ENCODE measurements at regions not wholly inside any gene's neighbourhood (a gene's known extent, or its start where the extent isn't known, plus 50 kb on each side); places are given as distances from the start of the nearest gene placed in this dataset.
"Not testable (repeated sequence)": the region's sequence is repeated elsewhere in the genome, so short reads cannot be mapped to it uniquely, and the experiment has no call there.

DNA sequence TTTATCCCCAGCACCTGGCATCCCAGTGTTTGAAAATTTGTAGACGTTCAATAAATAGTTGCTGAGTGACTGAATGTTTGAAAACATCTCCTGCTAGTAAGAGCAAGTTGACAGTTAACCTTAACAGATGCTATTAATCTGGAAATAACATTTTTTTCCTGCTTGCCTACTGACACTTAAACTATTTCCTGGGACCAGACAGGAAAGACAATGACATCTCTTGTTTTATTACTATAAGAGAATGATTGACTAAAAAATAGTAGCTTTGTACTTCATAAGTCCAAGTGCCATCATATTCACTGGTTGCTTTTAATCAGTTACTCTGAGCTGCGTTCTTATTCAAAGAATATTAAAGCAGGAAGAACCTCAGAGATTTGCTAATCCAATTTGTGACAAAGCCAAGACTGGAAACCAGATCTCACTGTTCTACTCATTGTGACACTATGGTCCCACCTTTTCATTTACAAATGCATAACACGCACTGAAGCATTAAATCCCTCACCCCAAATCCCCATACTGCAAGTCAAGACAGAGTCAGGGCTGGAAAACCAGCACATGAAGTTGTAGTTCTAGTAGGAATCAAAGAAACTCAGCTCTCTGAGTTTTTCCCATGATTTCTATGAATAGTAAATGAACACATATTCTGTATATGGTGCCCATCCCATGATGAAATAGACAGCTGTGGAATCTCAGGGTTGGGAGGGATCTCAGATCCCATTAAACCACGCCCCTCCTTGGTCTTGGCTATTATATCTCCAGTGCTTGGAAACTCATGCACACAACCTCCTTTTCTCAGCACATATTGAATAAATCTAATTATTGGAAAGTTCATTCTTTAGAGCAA is 212.7 kb upstream of the P2RY1 start:
- DNase-seq (ENCODE audit: low read depth), result no peak

DNA sequence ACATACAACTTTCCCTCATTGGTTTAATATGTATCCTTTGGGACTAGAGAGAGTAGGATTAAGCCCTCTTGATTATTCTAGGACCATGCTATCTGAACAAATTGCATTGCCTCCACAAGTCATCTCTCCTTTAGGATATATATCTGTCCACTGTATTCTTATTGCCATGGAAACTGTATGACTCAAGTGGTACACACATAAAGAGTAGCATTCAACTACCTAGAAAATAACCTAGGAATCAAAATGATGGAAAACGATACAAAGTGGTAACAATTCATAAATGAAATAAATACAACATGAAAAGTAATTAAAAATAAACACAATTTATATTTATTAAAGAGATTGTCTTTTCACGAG is 212.1 kb upstream of the P2RY1 start:
- DNase-seq (ENCODE audit: low read depth), result no peak

DNA sequence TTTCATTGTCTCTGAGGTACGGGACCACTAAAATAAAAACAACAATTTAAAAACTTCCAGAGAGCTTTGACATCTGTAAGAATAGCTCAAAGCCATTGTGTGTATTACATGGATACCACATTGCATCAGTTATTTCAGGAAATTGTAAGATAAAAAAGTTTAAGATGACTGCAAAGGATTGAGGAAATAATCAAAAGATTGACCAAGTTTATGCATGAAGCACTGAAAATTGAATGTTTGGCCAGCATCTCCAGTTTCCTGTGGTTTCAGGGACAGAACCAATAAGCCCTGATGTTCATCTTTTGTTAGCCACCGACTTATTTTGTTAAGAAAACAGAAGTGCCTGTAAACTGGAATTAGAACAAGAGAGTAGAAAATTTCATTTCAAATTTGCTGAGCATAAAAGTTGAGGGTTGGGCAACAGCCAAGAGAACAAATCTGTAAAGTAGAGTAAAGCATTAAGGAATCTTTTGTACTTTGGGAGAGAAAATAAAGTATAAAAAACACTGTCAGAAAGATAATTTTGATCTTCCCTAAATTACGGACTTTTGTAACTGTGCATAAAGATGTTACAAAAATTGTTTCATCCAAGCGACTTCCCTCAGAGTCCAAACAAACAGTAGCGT is 211.5 kb upstream of the P2RY1 start:
- no peak for DNase-seq (ENCODE audit: low read depth)

DNA sequence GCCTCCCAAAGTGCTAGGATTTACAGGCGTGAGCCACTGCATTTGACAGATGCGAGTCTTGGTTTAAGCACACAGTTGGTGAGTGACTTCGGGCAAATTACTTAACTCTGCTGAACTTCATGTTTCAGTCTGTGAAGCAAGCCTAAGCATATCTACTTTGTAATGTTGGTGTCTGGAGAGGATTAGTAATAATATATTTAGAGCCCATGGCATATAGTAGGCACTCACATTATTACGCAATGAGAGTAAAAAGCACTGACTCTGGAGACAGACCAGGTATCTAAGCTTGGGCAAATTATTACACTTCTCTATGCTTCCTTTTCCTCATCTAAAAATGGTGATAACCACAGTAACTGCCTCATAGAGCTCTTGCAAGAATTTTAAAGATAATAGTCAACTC is 208.7 kb upstream of the P2RY1 start:
- no peak for DNase-seq (ENCODE audit: low read depth)

DNA sequence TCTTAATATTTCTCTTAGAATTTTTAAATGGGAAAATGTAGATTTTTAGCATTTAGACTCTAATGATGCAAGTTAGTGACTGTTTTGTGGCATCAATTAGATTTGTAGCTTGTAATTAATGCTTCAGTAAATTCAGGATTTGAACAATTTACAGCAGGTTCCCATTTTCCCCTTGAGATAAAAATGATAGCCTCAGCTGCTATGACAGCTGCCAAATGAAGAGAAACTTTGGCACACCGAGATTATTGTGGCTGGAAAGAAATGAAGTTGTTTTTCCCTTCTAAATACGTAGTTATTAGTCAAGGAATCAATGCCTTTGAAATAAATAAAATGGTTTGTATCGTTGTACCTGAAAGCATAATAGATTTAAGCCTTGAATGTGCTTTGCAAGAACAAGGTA is 206.4 kb upstream of the P2RY1 start:
- DNase-seq (ENCODE audit: low read depth), result no peak

DNA sequence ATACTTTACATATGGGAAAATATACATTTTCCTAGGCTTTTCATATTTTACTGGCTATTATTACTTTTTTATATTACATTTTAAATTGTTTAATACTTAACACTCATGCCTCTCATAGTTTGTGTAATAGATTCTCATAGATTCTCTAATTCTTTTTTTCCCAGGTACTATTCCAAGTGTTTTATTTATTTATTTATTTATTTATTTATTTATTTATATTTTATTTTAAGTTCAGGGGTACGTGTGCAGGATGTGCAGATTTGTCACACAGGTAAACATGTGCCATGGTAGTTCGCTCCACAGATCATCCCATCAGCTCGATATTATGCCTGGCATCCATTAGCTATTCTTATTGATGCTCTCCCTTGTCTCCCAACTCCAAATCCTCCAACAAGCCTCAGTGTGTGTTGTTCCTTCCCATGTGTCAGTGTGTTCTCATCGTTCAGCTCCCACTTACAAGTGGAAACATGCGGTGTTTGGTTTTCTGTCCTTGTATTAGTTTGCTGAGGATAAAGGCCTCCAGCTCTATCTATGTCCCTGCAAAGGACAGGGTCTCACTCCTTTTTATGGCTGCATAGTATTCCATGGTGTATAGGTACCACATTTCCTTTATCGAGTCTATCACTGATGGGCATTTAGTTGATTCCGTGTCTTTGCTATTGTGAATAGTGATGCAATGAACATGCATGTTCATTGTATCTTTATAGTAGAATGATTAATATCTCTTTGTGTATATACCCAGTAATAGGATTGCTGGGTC is 205.4 kb upstream of the P2RY1 start:
- DNase-seq (ENCODE audit: low read depth), result no peak

DNA sequence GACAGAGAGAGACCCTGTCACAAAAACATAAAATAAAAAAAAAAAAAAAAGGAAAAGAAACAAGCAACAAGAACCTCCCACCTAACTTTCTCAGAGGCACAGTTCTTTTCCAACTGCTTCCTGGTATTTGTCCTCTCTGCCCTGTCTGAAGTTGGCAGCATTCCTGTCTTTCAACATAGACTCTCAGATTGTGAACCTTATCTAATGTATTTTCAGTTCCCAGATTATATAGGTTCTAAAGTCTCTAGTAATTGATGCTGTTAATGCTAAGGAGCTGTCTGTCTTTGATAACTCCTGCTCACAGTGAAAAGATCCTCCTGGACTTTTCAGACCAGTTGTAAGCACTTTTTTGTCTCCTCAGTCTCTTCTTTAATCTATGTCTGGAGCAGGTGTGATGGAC is 199.5 kb upstream of the P2RY1 start:
- no peak for DNase-seq (ENCODE audit: low read depth)

DNA sequence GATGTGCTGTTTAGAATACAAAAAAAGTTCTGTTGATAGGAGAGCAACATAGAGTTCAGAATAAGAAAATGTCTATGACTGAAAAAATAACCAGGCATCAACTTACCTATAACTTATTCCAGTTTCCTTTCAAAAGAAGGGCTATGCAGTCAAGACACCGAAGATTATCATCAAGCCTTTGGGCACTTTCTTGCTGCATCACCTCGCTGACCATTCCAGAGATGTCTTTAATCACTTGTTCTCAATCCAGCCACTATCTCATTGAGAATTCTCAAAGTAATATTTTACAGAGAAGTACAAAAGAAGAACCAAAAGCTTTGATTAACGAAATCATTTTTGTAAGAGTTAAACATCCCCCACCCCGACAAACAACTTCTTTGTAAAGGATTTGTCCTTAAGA is 198.3 kb upstream of the P2RY1 start:
- DNase-seq (ENCODE audit: low read depth), result no peak

DNA sequence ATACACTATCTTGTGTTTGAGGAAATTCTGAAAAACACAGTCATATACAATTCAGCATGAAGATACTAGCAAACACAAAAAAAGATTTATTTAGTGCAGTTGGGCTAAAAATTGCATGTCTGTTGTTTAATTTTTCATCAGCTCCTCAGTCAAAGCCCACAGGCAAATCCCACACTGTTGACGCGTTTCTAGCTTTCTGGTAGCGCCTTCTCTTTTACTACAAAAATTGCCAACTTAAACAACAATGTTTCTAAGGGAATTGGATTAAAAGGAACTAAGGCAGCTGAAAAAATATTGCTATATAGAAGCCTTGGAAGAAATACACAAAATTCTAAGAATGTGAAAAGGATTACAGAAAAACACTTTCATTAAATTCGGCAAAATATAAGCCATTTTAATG is 196.7 kb upstream of the P2RY1 start:
- DNase-seq (ENCODE audit: low read depth), result no peak

DNA sequence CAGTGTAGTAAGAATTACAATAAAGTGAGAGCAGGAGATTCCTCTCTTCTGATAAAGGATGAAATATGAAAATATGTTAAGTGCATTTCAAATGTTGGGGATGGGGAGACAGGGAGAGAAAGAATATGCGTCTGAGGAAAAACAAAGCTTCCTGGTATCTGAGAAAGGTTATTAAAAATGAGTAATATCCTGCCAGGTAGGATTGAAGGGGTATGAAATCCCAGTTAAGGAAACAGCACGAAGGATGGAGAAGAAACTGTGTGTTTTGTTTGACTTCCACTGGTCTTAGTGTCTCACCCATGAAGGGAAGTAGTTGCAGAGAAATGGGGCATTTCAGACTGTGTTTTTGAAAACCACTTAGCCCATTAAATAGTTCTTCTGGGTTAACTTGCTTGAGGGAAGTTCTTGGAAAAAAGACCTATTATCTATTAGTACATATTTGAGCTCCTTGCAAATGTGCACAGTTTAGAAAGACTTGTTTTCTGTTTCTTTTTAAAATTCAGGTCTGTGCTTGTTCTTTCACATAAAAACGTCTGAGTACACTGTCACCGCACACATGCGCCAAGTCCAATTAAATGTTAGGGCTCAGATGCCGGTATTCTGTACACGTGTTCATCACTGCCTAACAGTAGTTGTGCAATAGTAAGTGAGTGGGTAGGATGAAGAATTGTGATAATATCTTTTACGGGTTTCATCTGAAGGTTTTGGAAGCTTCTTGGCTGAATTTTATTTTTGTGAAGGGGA is 196.1 kb upstream of the P2RY1 start:
- DNase-seq (ENCODE audit: low read depth), result no peak

DNA sequence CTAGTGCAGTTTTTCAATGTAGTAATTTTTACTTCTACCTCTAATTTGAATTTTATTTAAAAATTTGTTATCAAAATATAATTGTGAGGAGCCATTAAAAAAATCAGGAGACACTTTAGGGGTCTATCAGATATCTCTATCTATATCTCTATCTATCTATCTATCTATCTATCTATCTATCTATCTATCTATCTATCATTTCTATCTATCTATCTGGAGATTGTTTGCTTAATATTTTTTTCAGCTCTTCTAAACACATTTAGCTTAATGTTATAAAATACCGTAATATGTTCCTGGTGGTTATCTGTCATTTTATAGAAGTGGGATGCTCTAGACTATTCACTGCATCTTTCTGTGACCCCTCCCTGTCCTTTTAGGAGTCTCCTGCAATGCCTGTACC is 193.7 kb upstream of the P2RY1 start:
- no peak for DNase-seq (ENCODE audit: low read depth)

DNA sequence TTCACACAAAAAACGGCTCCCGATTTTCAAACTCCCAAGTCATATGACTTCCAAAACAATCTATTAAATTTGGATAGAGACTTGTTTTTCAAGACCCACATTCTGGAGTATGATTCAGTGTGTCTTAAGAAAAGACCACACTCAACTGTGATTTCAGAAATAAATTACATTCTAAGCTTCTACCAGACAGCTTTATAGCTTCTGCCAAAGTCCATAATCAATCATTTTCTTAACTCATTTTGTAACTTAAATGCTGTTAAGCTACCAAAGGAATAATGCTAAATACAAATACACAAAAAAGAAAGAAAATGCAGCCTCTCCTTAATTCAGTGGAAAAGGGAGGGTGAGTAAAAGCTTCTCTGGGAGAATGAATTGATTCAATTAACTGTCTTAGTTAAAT is 192.3 kb upstream of the P2RY1 start:
- DNase-seq (ENCODE audit: low read depth), result no peak

DNA sequence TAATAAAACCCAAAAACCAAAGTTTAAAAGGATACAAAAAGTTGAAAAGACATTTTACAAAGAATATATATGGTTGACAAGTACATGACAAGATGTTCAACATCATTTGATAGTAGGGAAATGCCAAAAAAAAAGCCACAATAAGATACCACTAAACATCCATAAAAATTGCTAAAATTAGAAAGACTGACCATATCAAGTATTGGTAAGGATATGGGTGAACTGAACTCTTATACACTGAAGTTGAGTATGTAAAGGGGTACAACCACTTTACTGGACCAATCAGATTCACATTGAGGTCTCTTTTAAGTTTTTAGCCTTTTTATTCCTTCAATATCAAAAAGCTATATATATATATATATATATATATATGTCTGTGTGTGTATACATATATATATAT is 190.5 kb upstream of the P2RY1 start:
- DNase-seq (ENCODE audit: low read depth), result no peak

DNA sequence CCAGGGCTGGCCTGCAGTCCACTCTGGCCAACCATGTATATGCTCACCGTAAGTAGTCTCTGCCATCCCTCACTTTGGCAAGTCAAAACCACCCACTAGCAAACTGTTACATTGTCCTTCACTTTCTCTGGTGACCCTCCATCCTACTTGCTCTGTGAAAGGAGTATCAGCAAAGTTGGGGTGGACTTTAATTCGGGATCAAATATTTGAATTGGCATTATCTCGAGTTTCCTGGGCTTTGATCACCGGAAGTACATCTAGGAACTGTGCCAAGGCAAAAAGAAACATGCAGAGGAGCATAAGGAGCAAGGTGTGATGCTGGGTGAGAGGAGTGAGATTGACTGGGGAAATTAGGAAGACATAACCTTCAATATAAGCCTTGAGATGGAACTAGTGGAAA is 188.9 kb upstream of the P2RY1 start:
- DNase-seq (ENCODE audit: low read depth), result no peak

DNA sequence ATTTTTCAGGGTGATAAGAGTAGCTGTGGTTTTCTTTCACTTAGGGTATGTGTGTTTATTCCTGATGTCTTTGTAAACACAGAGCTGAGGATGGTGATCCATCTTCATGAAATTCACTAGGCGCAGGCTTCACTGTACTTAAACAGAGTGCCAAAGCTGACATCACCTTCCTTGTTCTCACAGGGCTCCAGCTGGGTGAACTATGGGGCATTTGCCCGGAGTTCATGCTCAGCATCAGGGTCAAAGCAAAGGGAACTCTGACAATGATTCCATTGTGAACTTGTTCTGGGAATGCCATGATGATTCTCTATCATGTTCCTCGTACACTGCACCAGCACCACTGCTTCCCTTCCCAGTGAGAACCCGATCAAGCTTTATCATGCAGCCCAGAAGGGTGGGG is 184.8 kb upstream of the P2RY1 start:
- DNase-seq (ENCODE audit: low read depth), result no peak

DNA sequence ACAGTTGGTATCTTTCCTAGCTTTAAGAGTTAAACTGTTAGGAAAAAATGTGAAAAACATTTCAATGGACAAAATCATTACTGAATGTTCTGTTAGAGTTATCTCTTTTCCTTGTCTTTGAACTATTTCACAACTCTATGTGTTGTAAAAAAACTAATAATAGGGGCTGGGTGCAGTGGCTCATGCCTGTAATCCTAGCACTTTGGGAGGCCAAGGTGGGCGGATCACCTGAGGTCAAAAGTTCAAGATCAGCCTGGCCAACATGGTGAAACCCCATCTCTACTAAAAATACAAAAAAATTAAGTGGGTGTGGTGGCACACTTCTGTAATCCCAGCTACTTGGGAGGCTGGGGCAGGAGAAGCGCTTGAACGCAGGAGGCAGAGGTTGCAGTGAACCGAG is 184.0 kb upstream of the P2RY1 start:
- not testable (repeated sequence) for DNase-seq (ENCODE audit: low read depth)

DNA sequence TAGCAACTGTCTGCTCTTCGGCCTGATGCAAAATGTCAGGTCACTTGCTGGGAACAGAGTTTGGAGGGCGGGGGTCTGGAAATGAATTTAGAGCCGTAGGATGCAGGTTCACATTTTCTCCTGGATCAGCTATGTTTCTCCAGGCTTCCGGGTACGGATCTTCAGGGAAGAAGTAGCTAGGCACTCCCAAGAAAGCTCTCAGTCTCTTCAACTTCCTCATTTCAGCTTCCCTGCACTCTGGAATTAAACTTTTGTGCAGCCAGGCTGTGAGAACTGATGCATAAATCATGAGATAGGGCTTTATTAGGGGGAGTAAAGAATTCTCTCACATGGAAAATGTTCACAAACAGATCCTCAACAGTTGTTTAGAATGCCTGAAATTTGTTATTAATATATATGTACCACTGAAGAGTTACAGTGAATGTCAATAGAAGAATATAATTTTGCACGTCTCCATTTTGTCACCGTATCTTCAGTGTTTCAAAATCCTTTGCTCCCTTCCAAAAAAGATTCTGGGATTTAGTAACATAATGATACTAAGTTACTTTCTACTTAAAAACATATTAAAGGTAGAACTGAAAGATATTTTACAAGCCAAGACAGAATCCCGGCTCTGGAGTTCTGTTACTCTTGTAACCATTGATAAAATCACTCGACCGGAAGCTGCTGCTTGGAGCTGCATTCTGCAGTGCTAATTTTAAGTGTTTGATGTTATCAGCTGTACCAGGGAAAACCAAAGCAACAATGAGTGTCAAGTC is 178.5 kb upstream of the P2RY1 start:
- no peak for DNase-seq (ENCODE audit: low read depth)

DNA sequence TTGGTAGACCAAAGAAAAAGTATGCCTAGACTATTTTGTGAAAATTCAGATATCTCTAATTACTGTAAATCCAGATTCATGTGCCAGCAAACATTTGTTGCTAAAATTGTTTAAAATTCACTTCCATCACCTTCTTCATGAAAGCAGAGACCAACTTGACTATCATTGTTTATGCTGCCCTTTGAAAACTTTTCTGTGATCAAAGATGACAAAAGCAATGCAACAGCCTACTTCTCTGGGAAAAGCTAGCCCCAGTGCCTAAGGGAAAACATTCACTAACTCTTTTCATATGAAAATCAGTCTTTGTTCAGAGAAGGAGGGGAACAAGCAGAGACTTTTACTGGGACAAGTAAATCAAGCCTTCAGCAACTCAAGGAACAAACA is 178.0 kb upstream of the P2RY1 start:
- no peak for DNase-seq (ENCODE audit: low read depth)

DNA sequence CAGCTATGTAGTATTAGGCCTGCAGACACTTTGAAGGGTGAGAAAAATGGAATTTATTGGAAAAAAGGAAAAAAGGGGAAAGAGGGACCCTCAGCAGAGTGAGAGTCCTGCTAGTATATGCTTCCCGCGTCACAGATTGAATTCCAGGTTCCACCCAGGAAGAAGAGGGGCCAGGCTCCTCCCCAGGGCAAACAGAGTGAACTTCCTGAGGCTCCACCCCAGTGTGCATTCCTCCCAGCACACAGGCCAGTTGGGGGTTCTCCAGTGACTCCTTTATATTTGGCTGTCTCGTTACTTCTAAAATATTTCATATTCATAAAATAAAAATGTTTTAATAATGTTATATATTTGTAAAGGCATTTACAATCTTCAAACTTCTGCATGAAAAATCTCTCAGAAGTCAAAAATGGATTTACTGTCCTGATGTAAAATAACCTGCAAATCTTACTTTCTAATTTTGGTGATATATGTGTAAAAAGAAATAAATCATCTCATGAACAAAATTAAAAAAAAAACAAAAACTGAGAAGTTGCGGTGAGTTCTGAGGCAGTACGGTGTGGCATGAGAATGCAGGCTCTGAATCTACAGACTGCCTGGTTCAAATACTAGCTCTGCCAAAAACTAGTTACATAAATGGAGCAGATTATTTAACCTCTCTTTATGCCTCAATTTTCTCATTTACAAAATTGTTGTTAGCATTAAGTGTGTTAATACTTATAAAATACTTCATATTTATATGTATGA is 175.8 kb upstream of the P2RY1 start:
- DNase-seq (ENCODE audit: low read depth), result no peak

DNA sequence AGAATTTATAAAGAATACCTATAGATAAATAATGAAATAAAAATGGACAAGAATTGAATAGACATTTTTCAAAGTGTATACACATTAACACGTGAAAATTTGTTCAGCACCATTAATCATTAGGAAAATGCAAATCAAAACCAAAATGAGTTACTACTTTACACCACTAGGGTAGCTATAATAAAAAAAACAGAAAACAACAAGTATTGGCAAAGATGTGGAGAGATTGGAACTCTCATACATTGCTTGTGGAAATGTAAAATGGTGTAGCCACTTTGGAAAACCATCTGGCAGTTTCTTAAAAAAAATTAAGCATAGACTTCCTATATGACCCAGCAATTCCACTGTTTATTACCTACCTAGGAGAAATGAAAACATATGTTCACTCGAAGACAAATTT is 172.8 kb upstream of the P2RY1 start:
- no peak for DNase-seq (ENCODE audit: low read depth)

DNA sequence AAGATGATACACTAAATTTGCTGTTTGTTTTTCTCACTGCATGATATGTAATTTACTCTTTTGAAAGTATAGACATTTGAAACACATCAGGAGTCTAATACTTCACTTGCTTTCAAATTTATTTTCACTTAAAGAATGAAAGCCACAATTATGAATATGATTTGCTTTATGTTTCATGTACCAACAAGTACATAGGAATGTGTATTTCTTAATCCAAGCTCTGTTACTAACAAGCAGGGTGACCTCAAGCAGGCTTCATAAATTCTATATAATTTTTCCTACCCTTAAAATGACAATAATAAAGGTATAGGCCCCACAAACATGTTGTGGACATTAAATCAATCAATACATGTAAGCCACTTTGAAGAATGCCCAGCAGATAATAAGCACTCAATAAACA is 170.2 kb upstream of the P2RY1 start:
- no peak for DNase-seq (ENCODE audit: low read depth)
